Heart right ventricle (tissue), 16 donors: ENCODE measurements at regions not wholly inside any gene's neighbourhood (a gene's known extent, or its start where the extent isn't known, plus 50 kb on each side); places are given as distances from the start of the nearest gene placed in this dataset.

Experiments used
- ATAC-seq, 8 donors: fragments of 200-7000 bp; cut with Tn5 transposase; one replicate each; pipeline ENCODE4 v1.9.1; 2020; ENCODE audit warnings: mild to moderate bottlenecking in 8 of 8, moderate library complexity in 8 of 8, moderate number of reproducible peaks in 1 of 8
- DNase-seq, 2 donors: peaks; one replicate each; pipeline ENCODE4 v3.0.0-alpha.2; 2020
- H3K27ac ChIP-seq, 10 donors: fragments of 200-600 bp; sonication (generic) in 2 of 10; one replicate each; pipeline versions ENCODE4 v1.5.0 to v1.8.0; 2020 to 2022; ENCODE audit warnings: mild to moderate bottlenecking in 3 of 10
- H3K27me3 ChIP-seq, 7 donors: fragments of 200-600 bp; one replicate each; pipeline ENCODE4 v1.8.0; 2021 to 2022; ENCODE audit warnings: mild to moderate bottlenecking in 2 of 7
- H3K36me3 ChIP-seq, 9 donors: fragments of 200-600 bp; sonication (generic) in 1 of 9; one replicate each; pipeline versions ENCODE4 v1.5.0 to v1.8.0; 2020 to 2022; ENCODE audit warnings: mild to moderate bottlenecking in 2 of 9
- H3K4me1 ChIP-seq, 9 donors: fragments of 200-600 bp; sonication (generic) in 1 of 9; one replicate each; pipeline versions ENCODE4 v1.5.0 to v1.8.0; 2020 to 2022; ENCODE audit warnings: mild to moderate bottlenecking in 4 of 9
- H3K4me3 ChIP-seq, 10 donors: fragments of 200-600 bp; sonication (generic) in 2 of 10; one replicate each; pipeline versions ENCODE4 v1.5.0 to v1.8.0; 2020 to 2022; ENCODE audit warnings: mild to moderate bottlenecking in 7 of 10, moderate library complexity in 2 of 10
- H3K9me3 ChIP-seq, 11 donors: fragments of 200-600 bp in 10 of 11; sonication (generic) in 2 of 11; one replicate each; pipeline versions ENCODE4 v1.5.0 to v1.8.0; 2013 to 2022; ENCODE audit warnings: mild to moderate bottlenecking in 2 of 11, control low read depth in 1 of 11, moderate library complexity in 1 of 11
- WGBS, 2 donors: extraction: QIAGEN DNeasy Blood & Tissue Kit; methylation state at CpG; one replicate each; pipeline ENCODE4 v1.1.7; 2013; ENCODE audit warnings: inconsistent platforms in 1 of 2; 5-methylcytosine and 5-hydroxymethylcytosine counted together
- intact Hi-C, 10 donors: fragments of 100-400 bp; cut with DNase I; formaldehyde crosslinking; loops; one replicate each; pipeline versions ENCODE4 v1.11.1 to v1.14.2; 2022
- TF ChIP-seq, protein P1 (sequence below), 9 donors: fragments of 200-600 bp; sonication (generic) in 2 of 9; IDR thresholded peaks; one replicate each; pipeline versions ENCODE4 v1.5.0 to v1.8.0; 2021 to 2022; ENCODE audit warnings: antibody characterized with exemption in 9 of 9, mild to moderate bottlenecking in 5 of 9, moderate library complexity in 1 of 9
- donor health status: Arrhythmogenic right ventricular cardiomyopathy.
- donor health status: ischemic (EF 13 %, LVEDD 7.1; RV severe dilation, severe dysfunction).
- donor health status: healthy with polysubstance abuse.
- donor health status: DM: no; HTN: yes; CAD: no.
- donor health status: DM: no; HTN: no; CAD: no.
- donor health status: ischemic (EF 25% LVEDD 6.9; RV normal size, moderate dysfunction).
- donor health status: ischemic (EF 25% LVEDD 5.7; RV mildly dilated, moderate dysfunction).
- donor health status: healthy.
- donor health status: DM: yes; HTN: yes; CAD: no.
- donor health status: Ischemic cardiomyopathy.
- donor health status: ischemic (EF 35%, LVEDD 5.7; RV mildly dilated, moderate dysfunction).
- donor health status: nonischemic (EF 11% LVEDD 7.7; RV severe dilation, severe dysfunction).
- donor health status: DM: yes; HTN: yes; CAD: no.
- donor health status: PGD.
- donor health status: ischemic (EF 29% LVEDD 5.4; RV normal size, mild dysfunction).
- donor health status: nonischemic (EF 23%, LVEDD 6.1; RV moderate dilation, normal function).

GRCh38 chr5:147995846-147996245 lies 67.9 kb upstream of the SPINK5 start:
- Histone ChIP-seq H3K4me1 (no peaks in the 10 kb centered on the region), H3K36me3 (no peaks in the 10 kb centered on the region), H3K9me3 (peaks cover 0 to 15% (median 3%) of the 10 kb centered on the region in 11 donors), H3K27me3 (no peaks in the 10 kb centered on the region), H3K4me3 (no peak overlapping the region), H3K27ac (no peak overlapping the region)
- ATAC-seq (no peak), DNase-seq (no peak)
- WGBS, 2 donors: 88 to 89% methylated on average over 4 of the region's 4 CpGs
- TF ChIP-seq, protein P1, sequence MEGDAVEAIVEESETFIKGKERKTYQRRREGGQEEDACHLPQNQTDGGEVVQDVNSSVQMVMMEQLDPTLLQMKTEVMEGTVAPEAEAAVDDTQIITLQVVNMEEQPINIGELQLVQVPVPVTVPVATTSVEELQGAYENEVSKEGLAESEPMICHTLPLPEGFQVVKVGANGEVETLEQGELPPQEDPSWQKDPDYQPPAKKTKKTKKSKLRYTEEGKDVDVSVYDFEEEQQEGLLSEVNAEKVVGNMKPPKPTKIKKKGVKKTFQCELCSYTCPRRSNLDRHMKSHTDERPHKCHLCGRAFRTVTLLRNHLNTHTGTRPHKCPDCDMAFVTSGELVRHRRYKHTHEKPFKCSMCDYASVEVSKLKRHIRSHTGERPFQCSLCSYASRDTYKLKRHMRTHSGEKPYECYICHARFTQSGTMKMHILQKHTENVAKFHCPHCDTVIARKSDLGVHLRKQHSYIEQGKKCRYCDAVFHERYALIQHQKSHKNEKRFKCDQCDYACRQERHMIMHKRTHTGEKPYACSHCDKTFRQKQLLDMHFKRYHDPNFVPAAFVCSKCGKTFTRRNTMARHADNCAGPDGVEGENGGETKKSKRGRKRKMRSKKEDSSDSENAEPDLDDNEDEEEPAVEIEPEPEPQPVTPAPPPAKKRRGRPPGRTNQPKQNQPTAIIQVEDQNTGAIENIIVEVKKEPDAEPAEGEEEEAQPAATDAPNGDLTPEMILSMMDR (IDR thresholded peaks at IDR 0.05): no peak
- intact Hi-C loops: no loop called here

DNA sequence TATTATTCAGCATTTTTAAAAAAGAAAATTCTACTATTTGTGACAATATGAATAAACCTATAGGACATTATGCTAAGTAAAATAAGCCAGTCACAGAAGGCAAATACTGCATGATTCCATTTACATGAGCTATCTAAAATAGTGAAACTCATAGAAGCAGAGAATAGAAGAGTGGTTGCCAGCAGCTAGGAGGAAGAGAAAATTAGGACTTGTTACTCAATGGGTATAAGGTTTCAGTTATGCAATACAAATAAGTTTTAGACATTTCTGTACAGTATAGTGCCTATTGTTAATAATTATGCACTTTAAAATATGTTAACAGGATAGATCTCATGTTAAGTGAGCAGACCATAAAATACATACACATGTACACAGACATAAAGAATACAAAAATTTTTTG lies 73.8 kb upstream of the SPINK5 start:
- intact Hi-C loops: no loop called here
- H3K9me3 ChIP-seq: no peaks in the 10 kb centered on the region

DNA sequence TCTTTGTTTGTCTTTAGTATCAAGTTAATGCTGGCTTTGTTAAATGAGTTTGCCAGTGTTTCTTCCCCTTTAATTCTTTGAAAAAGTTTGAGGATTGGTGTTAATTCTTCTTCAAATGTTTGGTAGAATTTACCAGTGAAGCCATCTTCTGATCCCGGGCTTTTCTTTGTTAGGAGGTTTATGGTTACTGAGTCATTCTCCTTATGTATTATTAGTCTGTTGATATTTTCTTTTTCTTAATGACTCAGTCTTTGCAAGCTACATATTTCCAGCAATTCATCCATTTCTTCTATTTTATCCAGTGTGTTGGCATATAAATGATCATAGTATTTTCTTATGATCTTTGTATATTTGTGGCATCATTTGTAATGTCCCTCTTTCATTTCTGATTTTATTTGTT lies 74.5 kb upstream of the SPINK5 start:
- TF ChIP-seq, protein P1 (IDR thresholded peaks at IDR 0.05): no peak
- no peak overlapping the region for H3K4me3 ChIP-seq
- DNase-seq (no peak), ATAC-seq (no peak)
- intact Hi-C loops: no loop called here
- WGBS, 2 donors: 78 to 80% methylated on average over 1 of the region's 1 CpG
- no peaks in the 10 kb centered on the region for H3K36me3 ChIP-seq
- H3K27ac ChIP-seq: no peak overlapping the region
- no peaks in the 10 kb centered on the region for H3K9me3 ChIP-seq
- no peaks in the 10 kb centered on the region for H3K4me1 ChIP-seq
- no peaks in the 10 kb centered on the region for H3K27me3 ChIP-seq

More for the DNA sequence above, 73.8 kb upstream of the SPINK5 start:
- Histone ChIP-seq H3K27ac (no peak overlapping the region), H3K4me3 (no peak overlapping the region), H3K4me1 (no peaks in the 10 kb centered on the region), H3K36me3 (no peaks in the 10 kb centered on the region), H3K27me3 (no peaks in the 10 kb centered on the region)
- TF ChIP-seq, protein P1 (IDR thresholded peaks at IDR 0.05): no peak
- ATAC-seq (no peak), DNase-seq (no peak)

DNA sequence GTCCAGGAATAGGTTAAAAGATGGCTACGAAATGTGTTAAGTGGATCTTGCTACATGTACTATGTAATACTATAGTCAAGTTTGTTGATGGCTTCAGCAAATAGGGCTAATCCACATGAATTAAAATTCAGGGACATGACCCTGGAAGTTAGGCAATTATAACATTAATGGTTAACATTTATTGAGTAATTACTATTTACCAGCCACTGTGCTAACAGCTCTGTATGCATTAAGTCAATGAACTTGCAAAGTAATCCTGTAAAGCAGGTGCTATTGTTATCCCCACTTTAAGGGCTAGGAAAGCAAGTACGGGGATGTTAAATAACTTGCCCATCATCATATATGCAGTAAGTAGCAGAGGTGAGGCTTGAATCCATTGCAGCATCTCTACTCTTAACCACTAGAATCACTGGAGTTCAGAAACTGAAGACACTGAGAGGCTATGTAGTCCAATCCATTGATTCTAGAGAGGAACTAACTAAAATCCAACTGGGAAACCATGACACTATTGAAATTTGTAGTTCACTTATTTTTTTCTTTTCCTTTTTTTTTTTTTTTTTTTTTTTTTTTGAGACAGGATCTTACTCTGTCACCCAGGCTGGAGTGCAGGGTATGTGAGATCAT lies 77.5 kb upstream of the SPINK5 start:
- H3K36me3 ChIP-seq: no peaks in the 10 kb centered on the region
- no peaks in the 10 kb centered on the region for H3K9me3 ChIP-seq
- DNase-seq: no peak
- no peaks in the 10 kb centered on the region for H3K4me1 ChIP-seq
- WGBS, 2 donors: 83 to 91% methylated on average over 2 of the region's 2 CpGs
- H3K27me3 ChIP-seq: no peaks in the 10 kb centered on the region
- no peak overlapping the region for H3K4me3 ChIP-seq
- intact Hi-C loops: no loop called here
- H3K27ac ChIP-seq: no peak overlapping the region
- TF ChIP-seq, protein P1 (IDR thresholded peaks at IDR 0.05): no peak
- ATAC-seq: no peak
